ENCODE measurements at regions not wholly inside any gene's neighbourhood (a gene's known extent, or its start where the extent isn't known, plus 50 kb on each side); places are given as distances from the start of the nearest gene placed in this dataset.

- ChIA-PET CTCF (no interaction called here), POLR2A (no interaction called here)
- DNase-seq (ENCODE audit: extremely low spot score) = no peak
- TF ChIP-seq SUZ12 (IDR thresholded peaks at IDR 0.05) (no peak), CTBP1 (IDR thresholded peaks at IDR 0.05; ENCODE audit: borderline replicate concordance) (no peak), ELF4 (IDR thresholded peaks at IDR 0.05) (no peak), SP1 (IDR thresholded peaks at IDR 0.05) (no peak), ARNT (IDR thresholded peaks at IDR 0.05) (no peak), FOXM1 (IDR thresholded peaks at IDR 0.05; ENCODE audit: borderline replicate concordance) (no peak), BHLHE40 (IDR thresholded peaks at IDR 0.05; ENCODE audit: borderline replicate concordance) (no peak), ZNF384 (IDR thresholded peaks at IDR 0.05) (no peak), FOXK2 (IDR thresholded peaks at IDR 0.05) (no peak), L3MBTL2 (conservative IDR thresholded peaks at IDR 0.05) (no peak), FOXA1 (IDR thresholded peaks at IDR 0.05) (no peak), HDGF (IDR thresholded peaks at IDR 0.05; ENCODE audit: borderline replicate concordance) (no peak), NFRKB (IDR thresholded peaks at IDR 0.05) (no peak), PKNOX1 (IDR thresholded peaks at IDR 0.05) (no peak), TARDBP (IDR thresholded peaks at IDR 0.05) (no peak), LEF1 (IDR thresholded peaks at IDR 0.05; ENCODE audit: borderline replicate concordance) (no peak)
These were observed 286.4 kb downstream of the PTBP2 start for GRCh38 chr1:97007840-97008604.

- TF ChIP-seq HDGF (IDR thresholded peaks at IDR 0.05; ENCODE audit: borderline replicate concordance) (no peak), SP1 (IDR thresholded peaks at IDR 0.05) (no peak), BHLHE40 (IDR thresholded peaks at IDR 0.05; ENCODE audit: borderline replicate concordance) (no peak), ARNT (IDR thresholded peaks at IDR 0.05) (no peak), ELF4 (IDR thresholded peaks at IDR 0.05) (no peak), FOXK2 (IDR thresholded peaks at IDR 0.05) (no peak), L3MBTL2 (conservative IDR thresholded peaks at IDR 0.05) (no peak), CTBP1 (IDR thresholded peaks at IDR 0.05; ENCODE audit: borderline replicate concordance) (no peak), ZNF384 (IDR thresholded peaks at IDR 0.05) (no peak), NFRKB (IDR thresholded peaks at IDR 0.05) (no peak), TARDBP (IDR thresholded peaks at IDR 0.05) (no peak), SUZ12 (IDR thresholded peaks at IDR 0.05) (no peak), LEF1 (IDR thresholded peaks at IDR 0.05; ENCODE audit: borderline replicate concordance) (no peak), PKNOX1 (IDR thresholded peaks at IDR 0.05) (no peak), FOXA1 (IDR thresholded peaks at IDR 0.05) (no peak), FOXM1 (IDR thresholded peaks at IDR 0.05; ENCODE audit: borderline replicate concordance) (no peak)
- CTCF ChIA-PET = no interaction called here
- POLR2A ChIA-PET = no interaction called here
- DNase-seq (ENCODE audit: extremely low spot score) = no peak
These were observed 289.1 kb downstream of the PTBP2 start for GRCh38 chr1:97010566-97011264.

- ChIA-PET CTCF (interaction anchor here (0.7 kb wide), 1 partner anchor 862 kb away, joined by 3 read pairs; no protein-coding TSS in a partner anchor), POLR2A (no interaction called here)
- DNase-seq (ENCODE audit: extremely low spot score) = no peak
- TF ChIP-seq PKNOX1 (IDR thresholded peaks at IDR 0.05) (no peak), TARDBP (IDR thresholded peaks at IDR 0.05) (no peak), ZNF384 (IDR thresholded peaks at IDR 0.05) (no peak), FOXK2 (IDR thresholded peaks at IDR 0.05) (no peak)
These were observed 291.6 kb downstream of the PTBP2 start for GRCh38 chr1:97013136-97013535.

GRCh38 chr1:97013941-97014340 is 292.4 kb downstream of the PTBP2 start:
- ChIA-PET POLR2A (no interaction called here), CTCF (no interaction called here)
- no peak for DNase-seq (ENCODE audit: extremely low spot score)
- TF ChIP-seq HDGF (IDR thresholded peaks at IDR 0.05; ENCODE audit: borderline replicate concordance) (no peak), FOXA1 (IDR thresholded peaks at IDR 0.05) (no peak), ELF4 (IDR thresholded peaks at IDR 0.05) (no peak), TARDBP (IDR thresholded peaks at IDR 0.05) (no peak), L3MBTL2 (conservative IDR thresholded peaks at IDR 0.05) (no peak), NFRKB (IDR thresholded peaks at IDR 0.05) (no peak), LEF1 (IDR thresholded peaks at IDR 0.05; ENCODE audit: borderline replicate concordance) (no peak), FOXK2 (IDR thresholded peaks at IDR 0.05) (no peak)

- no peak for TF ChIP-seq ELF4 (IDR thresholded peaks at IDR 0.05)
- TF ChIP-seq SP1 (IDR thresholded peaks at IDR 0.05) = no peak
- no peak for TF ChIP-seq ZNF384 (IDR thresholded peaks at IDR 0.05)
- no peak for TF ChIP-seq FOXM1 (IDR thresholded peaks at IDR 0.05; ENCODE audit: borderline replicate concordance)
- no peak for TF ChIP-seq TARDBP (IDR thresholded peaks at IDR 0.05)
- TF ChIP-seq HDGF (IDR thresholded peaks at IDR 0.05; ENCODE audit: borderline replicate concordance) = no peak
- TF ChIP-seq CTBP1 (IDR thresholded peaks at IDR 0.05; ENCODE audit: borderline replicate concordance) = no peak
- no peak for TF ChIP-seq SUZ12 (IDR thresholded peaks at IDR 0.05)
- TF ChIP-seq PKNOX1 (IDR thresholded peaks at IDR 0.05) = no peak
- ChIA-PET POLR2A (no interaction called here), CTCF (no interaction called here)
- DNase-seq (ENCODE audit: extremely low spot score) = no peak
These were observed 292.8 kb downstream of the PTBP2 start for GRCh38 chr1:97014426-97014825.
